Right hindlimb (tissue), 1 donor: ENCODE measurements at regions not wholly inside any gene's neighbourhood (a gene's known extent, or its start where the extent isn't known, plus 50 kb on each side); places are given as distances from the start of the nearest gene placed in this dataset.

Experiments
- DNase-seq: peaks from one replicate; pipeline ENCODE4 v3.0.0-alpha.2; 2018

DNA sequence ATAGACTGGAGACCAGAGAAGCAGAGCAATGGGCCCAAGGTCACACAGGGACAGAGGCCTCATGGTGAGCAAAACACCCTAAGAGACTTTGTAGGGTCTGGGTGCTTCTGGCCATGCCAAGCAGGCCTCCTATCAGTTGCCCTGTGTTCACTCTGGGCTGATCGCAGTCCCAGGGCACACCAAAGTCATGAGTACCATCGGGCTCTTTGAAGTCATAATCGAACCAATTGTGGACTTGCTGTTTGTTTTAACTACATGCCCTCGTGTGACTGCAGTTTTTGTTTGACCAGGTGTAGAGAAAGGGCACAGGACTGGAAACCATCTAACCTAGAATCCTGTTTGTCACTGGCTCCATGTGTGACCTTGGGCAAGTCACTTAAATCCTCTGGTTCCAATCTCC is 172.5 kb upstream of the CPEB2 start:
- DNase-seq = no peak

DNA sequence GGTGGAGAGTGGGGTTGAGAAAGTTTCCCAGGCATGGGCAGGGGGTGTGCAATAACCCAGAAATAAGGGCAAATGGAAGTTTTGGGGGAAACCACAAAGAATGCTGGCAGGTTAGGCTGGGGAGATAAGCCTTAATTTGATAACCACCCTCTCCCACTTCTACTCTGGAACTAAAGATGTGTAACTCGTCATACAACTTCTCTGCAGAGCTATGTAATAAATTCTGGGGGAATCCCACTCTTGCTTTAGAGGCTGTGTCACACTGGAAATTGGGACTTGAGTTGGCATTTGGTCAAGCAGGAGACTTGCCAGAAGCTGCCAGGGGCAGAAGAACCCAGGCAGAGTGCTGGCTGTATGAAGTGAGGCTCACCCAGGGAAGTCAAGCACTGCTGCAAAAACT is 170.9 kb upstream of the CPEB2 start:
- DNase-seq = no peak

DNA sequence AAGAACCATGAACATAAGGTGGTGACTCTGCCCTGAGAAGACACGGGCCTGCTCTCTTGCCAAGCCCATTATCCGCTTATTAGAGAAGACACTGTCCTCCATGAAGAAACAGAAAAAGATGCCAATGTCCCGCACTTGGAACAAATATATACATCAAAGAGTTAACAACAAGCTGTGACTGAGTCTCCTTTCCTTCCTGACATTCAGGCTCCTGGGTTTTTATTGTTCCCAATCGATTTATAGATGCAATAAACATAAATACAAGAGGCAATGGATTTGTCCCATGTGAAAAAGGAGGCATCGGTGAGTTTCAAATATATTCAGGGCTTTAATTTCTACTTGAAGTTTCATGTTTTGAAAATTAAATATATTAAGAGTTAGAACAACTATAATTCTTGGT is 169.2 kb upstream of the CPEB2 start:
- no peak for DNase-seq

DNA sequence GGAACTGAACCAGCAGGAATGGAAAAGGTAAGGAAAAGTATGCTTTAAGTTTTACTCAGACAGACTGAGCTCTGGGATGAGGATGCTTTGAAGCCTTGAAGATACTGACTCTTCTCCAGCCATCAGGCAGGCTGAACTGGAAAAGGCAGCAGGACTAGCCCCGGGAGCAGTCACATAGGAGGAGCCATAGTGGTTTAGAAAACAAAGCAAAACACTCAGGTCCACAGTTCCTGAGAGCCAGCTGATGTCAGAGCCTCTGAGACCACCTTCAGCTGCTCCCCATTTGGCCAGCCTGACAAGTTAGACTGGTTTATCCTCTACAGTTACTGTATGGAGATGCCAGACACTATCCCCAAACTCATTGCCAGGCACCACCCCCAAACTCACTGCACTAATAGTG is 167.9 kb upstream of the CPEB2 start:
- DNase-seq = no peak

DNA sequence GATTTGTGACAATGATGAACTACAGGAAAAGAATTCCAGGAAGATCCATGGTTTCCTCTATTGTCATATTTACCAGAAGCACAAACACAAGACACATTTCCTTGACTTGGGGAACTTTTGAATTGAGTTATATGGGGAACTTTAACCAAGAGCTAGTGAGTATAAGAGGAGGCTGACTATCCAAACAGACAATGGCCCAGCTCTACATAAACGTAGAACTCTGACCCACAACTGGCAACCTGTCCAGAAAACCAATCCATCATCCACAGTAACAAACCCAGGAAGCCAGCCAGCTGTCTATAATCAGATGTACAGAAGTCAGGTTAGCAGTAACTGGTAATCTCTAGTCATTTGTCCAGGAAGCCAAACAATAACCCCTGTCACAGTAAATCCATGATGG is 167.0 kb upstream of the CPEB2 start:
- DNase-seq = no peak

DNA sequence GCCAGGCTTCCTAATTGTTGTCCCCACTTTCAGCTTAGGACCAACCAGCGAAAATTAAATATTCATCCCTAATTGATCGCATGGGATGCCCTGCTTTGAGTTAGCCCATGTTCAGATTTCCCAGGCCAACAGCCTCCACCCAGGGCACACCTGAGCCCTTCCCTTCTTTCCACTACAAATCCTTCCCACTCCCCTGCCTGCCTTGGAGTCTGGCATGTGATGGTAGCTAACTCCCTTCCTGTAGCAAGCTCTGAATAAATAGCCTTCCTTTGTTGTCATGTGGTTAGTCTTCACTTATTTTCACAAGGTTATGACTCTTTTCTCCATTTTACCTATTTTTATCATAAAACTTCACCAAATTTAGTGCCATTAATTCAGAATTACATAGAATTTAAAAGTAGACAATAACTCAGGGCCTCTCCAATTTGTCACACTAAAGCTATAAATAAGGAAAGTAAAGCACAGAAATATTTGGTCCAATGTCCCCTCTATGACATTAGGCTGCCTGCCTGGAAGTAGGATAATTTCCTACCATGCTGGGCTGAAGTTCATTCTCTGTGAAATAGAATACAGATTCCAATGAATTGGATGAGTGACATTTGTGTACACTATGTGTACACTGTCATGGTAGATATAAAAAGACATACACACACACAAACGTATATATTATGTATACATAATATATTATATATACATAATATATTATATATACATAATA is 166.4 kb upstream of the CPEB2 start:
- DNase-seq = no peak

DNA sequence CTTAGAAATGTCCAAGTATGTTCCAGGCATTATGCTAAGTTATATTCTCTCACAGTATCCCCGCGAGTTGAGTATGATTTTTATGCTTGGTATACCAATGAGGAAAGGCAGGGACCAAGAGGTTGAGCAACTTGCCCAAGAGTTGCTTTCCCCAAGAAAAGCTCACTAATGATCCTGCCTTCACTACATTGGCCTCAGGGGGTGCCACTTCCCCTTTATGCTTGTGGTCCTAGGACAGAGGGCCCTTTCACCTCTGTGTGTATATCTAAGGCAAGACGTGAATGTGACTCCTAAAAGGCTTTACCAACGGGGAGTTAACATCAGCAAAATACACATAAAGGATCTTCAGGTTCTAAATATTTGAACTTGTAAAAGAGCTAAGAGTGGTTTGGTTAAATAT is 164.4 kb upstream of the CPEB2 start:
- DNase-seq = no peak

DNA sequence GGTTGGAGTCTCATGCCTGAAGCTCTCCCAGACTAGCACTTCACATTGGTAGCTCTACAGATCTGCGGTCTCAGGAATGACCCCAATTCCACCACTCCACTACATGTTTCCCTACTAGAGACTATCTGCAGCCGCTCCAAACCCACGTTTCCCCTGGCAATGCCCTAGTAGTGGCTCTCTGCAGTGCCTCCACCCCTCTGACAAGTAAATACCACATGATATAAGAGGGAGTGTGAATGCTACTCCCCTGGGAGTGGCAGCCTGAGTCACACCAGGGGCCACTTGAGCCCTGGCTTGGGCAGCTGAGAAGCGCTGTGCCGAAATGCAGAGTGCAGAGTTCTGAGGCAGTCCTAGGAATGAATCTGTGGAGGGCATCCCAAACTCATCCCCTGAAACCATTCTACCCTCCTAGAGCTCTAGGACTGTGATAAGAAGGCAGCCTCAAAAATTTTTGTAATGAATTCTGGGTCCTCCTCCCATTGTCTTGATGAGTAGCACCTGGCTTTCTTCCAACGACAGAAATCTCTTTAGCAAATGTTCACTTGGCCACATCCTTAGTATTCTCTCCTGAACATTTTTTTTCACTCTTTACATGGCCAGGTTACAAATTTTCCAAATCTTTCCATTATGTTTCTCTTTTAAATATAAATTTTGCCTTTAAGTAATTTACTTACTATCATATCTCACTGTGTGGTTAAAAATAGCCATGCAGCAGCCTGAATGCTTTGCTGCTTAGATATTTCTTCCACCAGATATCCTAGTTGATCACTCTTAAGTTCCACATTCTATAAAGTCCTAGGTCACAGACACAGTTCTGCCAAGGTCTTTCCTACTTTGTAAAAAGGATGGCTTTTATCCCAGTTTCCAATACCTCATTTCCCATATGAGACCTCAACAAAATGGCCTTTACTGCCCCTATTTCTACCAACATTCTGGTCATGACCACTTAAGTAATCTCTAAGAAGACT is 160.2 kb upstream of the CPEB2 start:
- no peak for DNase-seq

DNA sequence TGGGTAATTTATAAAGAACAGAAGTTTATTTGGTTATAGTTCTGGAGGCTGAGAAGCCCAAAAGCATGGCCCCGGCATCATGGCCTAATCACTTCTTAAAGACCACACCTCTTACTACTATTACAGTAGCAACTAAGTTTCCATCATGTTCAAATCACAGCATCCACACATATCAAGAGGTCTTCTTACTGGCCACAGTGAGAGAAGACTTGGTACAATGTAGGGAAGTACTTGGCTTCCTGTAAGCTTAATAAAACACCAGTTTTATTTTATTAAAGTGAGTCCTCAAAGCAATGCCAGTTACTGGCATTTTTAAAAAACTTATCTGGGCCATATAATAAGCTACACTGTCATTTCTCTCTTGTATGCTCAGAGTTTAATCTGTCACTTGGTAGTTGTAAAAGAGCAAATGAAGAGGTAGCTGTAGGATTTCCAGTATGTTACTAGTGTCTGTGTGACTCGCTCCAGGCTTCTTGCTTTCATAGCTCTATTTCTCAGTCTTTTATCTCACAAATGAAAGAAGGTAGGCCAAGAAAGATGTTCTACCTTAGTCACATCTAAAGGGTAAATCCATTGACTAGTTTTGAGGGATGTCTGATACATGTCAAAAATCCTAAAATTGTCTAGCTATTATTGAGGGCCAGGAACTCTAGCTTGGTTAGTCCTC is 159.2 kb upstream of the CPEB2 start:
- no peak for DNase-seq

DNA sequence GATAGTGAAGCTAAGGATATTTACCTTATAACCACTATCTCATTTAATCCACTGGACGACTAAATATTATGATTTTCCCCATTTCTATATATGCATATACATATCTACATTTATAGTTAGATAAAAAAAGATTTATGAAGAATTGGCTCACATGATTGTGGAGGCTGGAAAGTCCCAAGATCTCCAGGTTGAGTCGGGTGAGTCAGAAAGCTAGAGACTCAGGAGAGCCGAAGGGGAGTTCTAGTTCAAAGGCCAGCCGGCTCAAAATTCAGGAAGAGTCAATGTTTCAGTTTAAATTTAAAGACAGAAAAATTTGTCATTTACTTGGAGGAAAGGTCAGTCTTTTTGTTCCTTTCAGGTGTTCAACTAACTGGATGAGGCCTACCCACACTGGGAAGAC is 158.2 kb upstream of the CPEB2 start:
- DNase-seq = no peak

DNA sequence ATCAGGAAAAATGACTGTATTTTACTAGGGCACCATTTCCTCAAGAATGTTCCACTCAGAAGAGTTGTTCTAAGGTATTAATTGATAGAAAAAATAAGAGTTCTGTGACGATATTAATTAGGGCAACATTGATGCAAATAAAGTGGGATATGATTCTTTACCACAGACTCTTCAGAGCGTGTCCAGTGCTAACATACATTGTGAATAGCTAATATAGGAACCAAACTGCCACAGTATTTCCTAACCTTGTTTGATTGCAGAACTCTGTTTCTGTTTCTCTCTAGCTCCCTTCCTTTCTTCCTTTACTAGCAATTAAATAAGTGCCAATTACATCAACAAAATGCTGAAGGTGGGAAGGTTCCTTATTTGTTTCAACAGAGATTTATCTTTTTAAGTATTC is 154.1 kb upstream of the CPEB2 start:
- no peak for DNase-seq

DNA sequence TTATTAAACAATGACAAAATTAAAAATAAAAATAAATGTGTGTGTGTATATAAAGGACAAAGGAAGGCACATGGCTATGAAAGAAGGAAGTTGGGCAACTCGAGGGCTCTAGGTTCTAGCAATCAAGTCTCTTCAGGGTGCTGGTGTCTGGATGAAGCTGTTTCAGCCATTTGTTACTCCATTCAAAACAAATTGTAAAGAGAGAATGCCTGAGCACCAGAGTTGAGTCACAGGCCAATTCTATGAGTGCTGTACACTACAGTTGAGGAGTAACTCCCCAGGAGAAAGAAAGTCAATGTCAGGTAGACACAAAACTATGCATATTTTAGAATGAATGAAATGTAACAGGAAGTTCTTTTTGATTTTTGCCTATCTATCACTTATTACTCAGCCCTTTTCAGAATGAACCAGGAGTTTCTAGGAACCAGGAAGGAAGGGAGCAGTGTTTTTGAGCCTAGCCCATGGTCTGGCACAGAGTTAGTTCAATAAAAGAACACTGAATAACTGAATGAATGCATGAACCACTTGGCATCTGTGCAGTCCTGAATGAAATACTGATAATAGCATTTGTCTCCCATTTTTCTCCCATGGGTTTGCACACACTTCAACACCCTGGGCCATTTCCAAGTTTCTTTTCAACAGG is 151.7 kb upstream of the CPEB2 start:
- DNase-seq = no peak

DNA sequence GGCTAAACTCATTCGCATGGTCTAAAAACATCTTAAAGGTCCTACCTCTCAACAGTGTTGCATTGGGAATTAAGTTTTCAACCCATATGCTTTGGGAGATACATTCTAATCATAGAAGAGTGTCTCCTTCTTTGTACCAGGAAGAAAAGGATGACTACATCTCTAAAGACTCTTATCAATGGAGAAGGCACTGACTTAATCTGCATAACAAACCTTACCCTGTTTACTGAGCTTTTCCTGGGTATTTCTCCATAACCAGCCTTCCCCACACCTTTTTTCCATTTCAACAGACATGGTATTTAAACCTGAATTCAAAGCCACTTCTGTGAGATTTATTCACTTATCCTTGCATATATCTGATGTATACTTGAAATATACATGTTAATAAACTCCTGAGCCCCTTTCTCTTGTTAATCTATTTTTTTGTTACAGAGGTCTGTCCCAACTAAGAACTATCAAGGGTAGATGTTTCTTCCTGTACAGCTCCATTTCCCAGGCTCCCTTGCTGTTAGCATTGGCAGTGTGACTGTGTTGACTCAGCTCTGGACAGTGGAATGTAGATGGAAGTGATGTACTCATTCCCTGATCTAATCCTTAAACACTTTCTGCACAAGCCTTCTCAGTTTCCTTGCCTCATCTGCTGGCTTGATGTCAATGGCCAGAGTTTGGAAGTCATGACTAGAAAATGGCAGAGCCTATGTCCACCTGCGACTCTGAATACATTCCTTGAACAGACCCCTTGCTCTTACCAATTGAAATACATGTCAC is 148.9 kb upstream of the CPEB2 start:
- no peak for DNase-seq

DNA sequence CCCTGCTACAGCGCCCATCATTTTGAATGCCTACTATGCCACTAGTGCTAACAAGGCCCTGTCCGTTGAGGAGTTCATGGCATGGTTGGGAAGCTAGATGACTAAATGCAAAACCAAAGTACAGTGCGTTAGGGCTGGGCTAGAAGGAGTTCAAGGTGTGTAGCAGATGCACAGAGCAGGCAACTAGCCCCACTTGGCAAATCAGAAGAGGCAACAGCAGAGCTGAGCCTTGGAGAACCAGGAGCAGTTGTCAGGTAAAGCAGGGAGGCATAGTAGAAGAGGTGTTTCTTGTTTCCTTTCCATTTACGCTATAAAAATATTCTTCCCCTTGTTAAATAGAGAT is 146.6 kb upstream of the CPEB2 start:
- no peak for DNase-seq

DNA sequence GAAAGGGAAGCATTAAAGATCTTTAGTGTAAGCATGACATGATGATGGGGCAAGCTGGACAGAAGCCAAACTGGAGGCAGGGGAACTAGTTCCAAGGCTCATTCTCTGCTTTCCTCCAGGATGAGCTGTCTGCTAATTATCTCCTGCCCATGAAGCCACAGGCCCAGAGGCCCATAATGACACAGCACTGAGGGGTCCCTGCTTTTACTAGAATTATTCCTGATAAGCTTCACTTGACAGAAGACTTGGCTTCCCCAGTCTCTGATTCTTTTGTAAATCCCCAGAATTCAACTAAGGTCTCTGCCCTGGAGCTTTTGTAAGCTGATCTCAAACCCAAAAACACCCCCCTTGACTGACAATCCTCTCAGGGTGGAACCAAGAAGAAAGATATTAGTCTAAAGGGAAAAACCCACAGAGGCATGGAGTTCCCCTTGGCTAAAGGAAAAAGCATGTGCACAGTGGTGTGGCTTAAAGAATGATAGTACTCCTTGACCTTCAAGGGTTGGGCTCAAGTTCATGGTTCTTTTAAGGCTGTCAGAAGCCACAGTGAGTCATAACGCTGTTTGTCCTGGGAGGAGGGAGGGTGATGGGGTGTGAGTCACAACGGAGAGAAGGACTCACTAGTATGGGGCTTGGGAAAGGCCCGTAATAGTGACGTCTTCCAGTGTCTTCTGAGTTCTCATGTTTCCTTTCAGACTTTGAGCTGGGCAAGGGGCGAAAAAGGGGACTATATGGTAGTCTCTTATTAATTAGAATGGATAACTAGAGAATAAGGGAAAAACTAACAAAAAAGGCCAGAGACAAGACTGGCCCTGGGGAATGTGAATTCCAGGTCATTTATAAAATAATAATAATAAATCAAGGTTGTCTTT is 146.0 kb upstream of the CPEB2 start:
- no peak for DNase-seq

DNA sequence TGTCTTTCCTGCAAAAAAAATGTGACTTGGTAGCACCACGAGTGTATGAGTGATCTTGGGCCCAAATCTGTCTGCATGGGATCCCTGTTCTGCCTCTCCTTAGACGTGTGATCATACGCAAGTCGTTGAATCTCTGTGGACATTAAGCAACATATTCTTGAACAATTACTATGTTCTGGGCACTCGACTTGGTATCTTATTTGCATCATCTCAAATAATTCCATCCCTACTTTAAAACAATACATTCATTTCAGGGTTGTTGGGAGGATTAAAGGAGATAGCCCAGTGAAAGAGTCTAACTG is 145.4 kb upstream of the CPEB2 start:
- no peak for DNase-seq

DNA sequence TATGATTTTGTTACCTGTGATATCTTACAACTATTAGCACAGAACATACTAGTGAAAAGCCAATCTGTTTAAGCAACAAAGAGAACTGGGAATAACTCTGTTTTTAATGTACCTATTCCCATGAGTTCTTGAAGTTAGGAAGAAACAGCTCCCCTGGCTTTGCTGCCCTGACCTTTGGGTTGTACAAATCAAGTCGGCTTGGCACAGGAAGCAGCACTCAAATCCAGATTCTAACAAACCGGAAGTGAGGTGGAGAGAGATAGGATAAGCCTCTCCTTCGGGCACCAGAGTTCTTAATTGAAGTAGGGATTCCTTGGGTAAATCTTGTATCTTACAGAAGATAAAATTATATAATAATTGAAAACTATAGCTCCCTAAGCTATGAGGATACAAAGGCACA is 144.8 kb upstream of the CPEB2 start:
- no peak for DNase-seq

DNA sequence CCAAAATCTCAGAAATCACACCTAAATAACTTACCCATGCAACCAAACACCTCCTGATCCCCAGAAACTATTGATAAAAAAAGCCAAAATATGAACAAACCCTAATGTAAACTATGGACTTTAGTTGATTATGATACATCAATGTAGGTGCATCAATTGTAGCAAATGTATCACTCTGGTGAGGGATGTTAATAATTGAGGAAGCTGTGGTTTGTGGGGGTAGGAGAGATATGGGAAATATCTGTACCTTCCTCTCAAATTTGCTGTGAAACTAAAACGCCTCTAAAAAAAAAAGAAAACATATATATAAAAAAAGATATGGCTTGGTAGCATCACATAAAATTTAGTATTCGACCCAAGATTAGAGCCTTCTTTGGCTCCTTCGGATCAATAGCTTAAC is 144.3 kb upstream of the CPEB2 start:
- no peak for DNase-seq

DNA sequence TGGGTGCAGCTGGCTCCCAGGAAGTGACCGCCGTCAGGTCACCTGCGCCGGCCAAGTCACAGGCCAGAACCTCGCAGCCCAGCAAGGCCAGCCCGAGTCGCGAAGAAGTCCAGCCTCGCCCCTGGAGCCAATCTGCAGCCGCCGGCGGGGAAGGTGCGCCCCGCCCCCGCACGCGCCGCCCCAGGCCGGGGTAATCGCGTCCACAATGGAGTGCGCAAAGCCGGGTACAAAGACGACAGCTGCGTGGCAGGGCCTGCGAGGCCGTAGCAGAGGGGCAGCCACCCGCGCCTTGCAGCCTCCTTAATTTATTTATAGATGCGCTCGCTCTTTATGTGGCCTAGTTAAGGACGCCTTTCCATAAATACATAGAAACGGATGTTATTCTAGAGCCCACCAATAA is 139.4 kb upstream of the CPEB2 start:
- peak; percentile 35 for DNase-seq

DNA sequence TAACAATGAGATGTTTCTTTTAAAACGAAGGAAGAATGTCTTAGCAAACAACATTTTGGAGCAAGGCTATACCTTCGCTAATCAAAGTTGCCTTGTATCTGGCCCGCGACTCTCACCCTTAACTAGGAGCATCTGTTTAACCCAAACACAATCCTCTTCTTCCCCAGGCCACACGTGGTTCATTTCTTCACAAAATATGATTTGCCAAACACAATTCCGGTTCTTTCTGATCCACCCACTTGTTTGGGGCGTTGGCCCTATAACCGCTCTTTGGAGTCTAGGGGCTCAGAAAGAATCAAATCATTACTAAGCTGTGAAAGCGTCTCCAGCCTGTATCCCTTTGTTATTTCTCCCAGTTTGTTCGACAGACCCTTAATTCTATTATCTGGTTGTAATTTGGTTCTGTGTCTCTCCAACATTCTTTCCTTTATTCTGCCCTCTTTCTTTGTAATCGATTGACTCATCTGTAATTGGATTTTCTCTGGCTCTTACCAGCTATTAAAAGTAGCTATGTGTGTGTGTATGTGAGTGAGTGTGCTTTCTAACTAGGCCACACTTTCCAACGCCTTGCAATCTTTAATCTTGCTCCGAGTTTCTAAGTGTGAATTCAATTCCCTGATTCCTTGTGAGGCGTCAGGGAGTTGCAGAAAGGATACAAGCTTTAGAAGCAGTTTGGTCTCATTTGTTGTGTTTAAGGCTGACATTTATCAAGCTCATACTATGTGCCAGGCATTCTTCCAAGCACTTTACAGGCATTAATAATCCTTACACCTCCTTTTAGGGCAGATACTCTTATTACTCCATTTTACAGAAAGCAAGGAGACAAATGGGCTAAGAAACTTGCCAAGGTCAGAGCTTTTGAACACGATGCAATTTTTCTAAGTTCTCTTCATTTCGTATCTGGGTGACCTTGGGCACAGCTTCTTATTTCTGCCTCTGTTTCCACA is 138.6 kb upstream of the CPEB2 start:
- DNase-seq = no peak
